Stimulated activated CD4-positive, alpha-beta T cell treated with anti-CD3 and anti-CD28 coated beads, Interleukin-2, amount 100 ng/mL, for 24 hours (primary cell): ENCODE measurements at regions not wholly inside any gene's neighbourhood (a gene's known extent, or its start where the extent isn't known, plus 50 kb on each side); places are given as distances from the start of the nearest gene placed in this dataset.
"Not testable (repeated sequence)": the region's sequence is repeated elsewhere in the genome, so short reads cannot be mapped to it uniquely, and the experiment has no call there.

Experiments
- DNase-seq, 2 donors: peaks; one replicate each; pipeline ENCODE4 v3.0.0-alpha.2; 2020

DNA sequence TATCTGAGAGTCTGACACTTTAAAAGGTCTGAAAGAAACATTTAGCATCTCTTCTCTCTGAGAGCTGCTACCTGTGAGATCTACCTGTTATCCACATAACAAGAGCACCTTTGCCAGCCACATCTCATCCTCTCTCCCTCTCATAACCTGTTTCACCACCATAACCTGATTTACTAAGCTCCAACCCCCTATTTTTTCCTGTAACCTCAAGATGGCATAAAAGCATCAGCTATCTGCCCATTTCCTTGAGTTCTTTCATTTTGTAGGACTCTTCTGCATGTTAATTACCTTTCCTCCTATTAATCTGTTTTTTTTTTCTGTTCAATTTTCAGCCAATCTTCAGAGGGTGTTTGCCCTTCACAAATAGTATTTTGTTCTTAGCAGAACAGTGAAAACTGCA is 136.5 kb upstream of the KCNK1 start:
- no peak for DNase-seq

DNA sequence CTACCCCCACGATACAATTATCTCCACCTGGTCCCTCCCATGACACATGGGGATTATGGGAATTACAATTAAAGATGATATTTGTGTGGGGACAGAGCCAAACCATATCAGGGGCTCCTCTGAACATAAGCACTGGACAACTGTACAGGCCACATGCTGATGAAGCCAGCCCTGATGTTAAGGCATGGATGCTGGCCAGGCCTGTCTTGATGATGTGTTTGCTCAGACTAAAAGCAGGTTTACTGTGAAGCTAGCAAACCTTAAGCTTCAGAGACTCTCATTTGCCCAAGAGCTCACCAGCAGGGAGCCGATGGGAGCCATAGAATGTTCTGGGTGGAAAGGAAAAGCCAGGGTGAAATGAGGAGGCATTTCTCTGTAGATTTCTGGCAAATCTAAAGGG is 135.3 kb upstream of the KCNK1 start:
- no peak for DNase-seq

DNA sequence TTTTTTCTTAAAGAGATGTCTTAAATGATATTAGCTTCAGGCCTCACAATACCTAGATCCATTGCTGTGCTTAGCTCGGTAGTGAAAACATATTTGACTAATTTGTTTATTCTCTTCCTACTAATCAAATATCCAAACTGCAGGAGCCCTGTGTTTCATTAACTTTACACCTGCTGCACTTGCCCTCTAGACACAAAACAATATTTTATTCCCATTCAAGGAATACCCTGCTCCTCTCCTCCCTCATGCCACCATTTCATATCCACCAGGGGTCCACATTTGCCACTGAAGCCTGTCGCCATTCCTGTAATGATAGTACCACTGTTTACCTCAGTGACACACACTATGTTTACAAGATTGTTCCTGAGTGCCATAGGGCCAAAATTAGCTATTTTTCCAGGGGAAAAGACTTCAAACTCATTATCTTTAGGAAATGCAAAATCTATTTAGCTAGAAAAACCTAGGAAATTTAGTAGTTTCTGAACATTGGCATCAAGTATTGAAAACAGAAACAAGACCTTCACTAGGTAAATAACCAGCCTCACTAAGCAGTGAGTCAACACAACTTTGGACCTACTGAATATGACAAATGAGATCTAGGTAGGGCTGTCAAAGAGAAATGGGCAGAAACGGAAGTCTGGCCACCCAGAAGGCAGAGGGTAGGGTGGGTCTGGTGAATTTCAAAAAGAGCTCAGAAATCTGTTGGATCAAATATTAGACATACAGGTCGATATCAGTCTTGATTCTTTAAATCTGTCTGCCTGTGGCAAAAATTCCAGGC is 134.6 kb upstream of the KCNK1 start:
- no peak for DNase-seq

DNA sequence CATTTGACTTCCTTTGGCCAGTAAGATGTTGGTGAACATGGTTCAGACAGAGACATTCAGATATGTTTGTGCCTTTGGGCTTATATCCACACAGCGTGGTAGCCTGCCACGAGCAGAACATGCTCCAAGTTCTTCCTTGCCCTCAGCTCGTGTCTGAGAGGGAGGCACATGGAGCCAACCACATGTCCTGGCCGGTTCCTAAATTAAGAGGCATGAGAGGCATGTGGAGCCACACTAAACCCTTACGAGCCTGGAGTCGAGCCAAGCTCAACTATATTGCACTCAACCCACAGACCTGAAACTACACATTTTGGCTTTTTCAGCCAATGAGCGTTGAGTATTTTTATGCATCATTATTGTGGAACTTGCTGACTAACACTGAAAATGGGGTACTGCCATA is 133.7 kb upstream of the KCNK1 start:
- no peak for DNase-seq

DNA sequence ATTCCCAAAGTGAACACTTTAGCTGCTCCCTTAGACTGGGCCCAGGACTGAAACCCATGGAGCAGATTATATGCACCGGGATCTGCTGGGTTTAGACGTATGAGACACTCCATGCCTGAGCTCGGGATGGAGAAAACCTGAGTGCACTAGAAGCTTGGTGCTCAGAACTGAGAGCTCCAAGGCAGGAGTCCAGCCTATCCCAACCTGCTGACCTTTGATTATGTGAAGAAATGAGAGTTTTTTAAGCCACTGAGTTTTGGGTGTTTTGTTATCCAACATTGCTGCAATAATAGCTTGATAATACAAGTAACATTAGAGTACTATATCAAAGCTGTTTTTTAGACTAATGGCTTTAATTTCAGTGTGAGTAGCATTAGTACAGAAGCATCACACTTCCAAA is 131.5 kb upstream of the KCNK1 start:
- no peak for DNase-seq

DNA sequence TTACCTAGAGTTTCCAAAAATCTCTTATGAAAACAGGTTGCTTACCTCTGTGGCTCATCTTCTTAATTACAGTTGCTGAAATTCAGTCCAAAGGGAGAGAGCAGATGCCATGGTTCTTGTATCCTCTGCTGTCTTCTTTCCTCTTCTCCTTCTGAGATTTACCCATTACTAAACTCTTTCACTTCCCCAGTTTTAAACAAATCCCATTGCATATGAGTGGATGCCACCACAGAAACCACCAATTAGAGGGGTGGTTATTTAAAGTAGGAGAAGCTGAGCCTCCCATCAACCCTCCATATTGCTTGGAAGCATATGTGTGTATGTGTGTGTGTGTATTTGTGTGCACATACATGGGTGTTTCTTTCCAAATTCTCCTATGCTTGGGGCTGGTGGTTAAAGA is 128.5 kb upstream of the KCNK1 start:
- DNase-seq, result no peak

DNA sequence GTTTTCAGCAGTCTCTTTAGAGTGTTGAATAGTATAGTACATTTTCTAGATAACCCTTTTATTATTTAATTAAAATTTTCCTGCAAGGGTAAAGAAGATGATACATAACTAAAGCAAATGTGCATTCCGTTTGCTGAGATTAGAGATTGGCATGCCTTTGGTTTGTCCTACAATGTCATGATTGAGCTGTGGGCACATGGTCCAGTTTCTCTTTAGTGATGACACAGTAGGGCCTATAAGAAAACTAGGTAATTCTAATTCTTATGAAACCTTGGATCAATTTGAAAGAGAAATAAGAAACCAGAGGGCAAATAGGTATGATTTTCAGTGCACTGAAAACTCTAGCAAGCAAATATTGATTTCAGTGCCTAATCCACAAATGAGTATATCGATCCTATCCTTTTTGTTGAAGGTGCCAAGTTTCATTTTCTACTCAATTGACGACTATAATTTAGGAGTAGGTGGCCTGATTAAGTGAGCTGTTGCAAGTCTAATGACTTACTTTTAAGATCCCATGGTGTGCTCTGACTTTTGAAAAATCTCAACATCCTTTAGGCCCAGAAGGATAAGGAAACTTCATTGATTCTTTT is 128.0 kb upstream of the KCNK1 start:
- DNase-seq, result no peak

DNA sequence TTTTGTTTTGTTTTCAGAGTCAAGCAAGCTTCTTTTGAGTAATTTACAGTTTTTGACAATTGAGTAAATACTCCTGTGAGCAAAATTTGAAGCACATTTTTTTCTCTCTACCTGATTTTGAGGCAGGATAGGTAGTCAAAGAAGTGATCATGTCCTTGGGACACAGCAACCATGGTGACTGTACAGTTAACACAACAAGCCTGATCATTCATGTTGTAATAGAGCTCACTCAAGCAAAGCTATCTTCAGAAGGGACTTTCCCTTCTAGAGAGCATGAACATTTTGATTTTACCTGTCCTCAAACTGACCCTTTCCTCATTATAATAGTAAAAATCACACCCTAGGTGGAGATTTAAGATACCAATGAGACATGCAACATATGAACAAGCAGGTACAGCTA is 126.5 kb upstream of the KCNK1 start:
- DNase-seq, result no peak

DNA sequence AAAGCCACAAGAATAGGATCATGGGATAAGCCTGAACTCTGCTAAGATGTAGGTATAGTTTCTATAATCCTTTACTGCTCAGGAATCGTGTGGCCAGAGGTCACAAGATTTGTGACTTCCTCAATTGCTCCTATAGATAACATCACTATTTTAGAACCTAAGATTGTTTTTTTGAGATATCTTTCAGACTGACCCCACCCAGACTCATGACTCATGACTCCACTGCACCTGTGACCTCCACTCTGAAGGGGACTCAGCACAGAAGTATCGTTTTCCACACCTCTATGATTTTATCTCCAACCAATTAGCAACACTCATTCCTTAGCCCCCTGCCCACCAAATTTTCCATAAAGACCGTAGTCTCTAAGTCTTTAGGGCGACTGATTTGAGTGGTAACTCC is 124.5 kb upstream of the KCNK1 start:
- DNase-seq, result no peak

DNA sequence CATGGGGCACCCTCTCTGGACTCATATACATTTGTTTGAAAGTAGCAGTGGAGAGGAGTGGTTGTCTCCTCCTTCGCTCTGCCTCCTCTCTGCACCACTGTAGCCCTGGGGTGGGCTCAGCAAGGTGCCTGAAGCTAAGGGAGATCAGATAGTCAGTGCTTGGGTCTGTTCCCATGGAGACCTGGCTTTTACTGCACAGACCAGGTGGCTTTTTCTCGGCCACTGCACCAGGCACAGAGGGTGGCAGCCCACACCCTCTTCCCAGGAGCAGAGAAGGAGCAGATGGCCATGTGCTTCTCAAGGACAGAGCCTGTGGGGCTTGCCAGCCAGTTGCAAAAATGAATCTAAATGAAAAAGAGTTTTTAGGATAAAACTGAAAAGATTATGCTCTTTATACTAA is 123.4 kb upstream of the KCNK1 start:
- DNase-seq, result no peak

DNA sequence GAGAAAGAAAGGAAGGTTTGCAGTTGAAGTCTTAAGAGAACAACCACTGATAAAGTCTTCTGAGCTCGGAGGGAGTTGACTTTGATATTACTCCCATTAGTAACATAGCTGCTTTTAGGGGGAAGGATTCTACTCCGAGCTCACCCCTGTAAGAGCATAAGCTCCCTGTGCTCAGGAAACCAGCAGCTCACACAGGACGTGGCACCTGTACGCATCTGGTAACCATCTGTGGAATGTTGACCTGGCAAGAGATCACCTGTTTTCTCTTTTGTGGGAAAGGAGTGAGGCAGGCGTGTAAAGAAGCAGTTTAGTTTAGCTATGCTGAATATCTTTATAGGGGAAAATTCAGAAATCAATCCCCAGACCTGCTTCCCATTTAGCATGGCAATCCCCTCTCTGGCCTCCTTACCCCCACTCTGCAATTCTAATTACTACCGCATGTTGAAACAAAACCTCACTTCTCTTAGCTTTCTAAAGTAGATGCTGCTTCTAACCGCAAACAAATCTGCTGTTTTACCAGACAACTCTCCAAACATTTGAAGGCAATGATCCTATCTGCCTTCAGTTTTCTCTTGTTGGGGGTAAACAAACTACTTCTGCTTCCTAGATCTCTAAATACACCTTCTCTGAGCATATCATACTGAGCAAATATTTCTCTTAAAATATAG is 121.8 kb upstream of the KCNK1 start:
- no peak for DNase-seq

DNA sequence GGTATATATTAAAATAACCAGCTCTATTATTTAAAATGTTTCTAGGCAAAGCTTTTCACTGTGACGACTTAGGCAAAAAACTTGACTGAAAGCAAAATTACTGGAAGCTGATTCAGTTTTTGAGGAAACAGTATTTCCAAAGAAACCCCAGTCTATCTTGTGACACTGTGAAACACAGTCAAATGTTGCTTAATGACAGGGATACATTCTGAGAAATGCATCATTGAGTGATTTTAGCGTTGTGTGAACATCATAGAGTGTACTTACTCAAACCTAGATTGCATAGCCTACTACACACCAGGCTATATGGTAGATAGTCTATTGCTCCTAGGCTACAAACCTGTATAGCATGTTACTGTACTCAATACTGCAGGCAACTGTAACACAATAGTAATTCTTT is 116.9 kb upstream of the KCNK1 start:
- no peak for DNase-seq

DNA sequence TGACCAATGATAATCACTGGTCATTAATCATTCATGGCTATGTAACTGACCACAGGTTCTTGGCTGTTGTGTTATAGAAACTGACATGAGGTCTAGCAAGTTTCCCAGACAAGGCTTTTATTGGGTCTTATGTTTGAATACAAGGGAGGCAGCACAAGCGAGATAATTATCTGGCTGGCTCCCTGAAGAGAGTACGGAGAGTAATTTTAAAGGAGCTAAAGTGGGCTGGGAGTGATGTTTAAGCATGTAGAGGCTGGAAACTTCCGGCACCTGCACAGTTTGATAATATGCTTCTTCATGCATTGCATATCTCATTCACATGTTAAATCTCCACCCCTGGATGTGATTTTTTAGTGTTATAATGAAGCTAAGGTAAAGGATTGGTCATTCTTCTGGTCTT is 116.2 kb upstream of the KCNK1 start:
- no peak for DNase-seq

DNA sequence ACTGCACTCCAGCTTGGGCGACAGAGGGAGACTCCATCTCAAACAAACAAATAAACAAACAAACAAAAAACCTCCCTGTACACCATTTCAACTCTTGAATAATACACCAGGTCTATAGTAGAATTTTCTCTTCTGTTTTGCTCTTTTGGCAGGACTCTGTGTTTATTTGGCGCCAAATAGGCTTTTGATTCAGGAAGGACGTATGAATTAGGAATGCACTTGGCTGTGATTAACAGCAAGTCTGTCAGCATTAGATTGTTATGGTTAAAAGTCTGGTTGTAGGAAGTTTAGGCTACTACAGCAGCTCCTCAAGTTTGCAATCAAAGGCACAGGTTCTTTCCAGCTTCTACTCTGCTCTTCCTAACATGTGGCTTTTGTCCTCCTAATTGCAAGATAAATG is 113.8 kb upstream of the KCNK1 start:
- no peak for DNase-seq

DNA sequence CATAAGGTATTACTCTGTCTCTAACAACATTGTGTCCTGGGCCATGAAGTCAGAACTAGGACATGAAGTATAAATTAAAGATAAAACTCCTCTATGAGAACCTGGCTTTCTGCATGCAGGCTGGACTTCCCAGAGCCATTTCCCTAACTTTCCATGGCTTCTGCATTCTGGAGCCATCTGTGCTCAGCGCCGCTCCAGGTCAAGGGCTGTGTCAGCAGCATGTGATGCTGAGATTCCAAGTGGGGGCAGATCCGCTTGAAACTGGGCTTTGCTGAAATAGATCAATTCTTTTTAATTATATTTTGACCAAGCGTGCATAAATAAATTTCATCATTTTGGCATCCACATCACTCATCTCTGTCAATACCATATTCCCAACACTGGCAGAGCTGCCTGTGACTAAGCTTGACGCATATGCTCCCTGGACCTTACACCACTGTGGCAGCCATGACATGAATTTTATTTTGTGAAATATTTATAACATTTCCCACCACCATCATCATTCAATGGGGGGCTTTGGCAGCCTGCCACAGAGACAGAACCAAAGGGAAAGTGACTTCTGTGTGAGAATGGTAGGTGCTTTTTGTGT is 110.4 kb upstream of the KCNK1 start:
- DNase-seq, result no peak

DNA sequence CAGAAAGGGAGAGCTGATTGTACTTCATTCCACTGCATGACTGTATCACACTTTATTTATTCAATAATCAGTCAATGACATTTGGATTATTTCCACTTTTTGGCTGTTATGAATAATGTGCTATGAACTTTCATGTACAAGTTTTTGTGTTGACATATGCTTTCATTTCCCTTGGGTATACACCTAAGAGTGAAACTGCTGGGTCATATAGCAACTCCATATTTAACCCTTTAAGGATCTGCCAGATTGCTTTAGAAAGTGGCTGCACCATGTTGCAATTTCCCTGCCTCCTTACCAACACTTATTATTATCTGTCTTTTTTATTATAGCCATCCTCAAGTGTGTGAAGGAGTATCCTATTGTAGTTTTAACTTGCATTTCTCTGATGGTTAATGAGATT is 108.8 kb upstream of the KCNK1 start:
- no peak for DNase-seq

DNA sequence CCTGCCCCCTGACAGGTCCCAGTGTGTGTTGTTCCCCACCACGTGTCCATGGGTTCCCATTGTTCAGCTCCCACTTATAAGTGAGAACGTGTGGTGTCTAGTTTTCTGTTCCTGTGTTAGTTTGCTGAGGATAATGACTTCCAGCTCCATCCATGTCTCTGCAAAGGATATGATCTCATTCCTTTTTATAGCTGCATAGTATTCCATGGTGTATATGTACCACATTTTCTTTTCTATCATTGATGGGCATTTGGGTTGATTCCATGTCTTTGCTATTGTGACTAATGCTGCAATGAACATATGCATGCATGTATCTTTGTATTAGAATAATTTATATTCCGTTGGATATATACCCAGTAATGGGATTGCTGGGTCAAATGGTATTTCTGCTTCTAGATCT is 108.0 kb upstream of the KCNK1 start:
- not testable (repeated sequence) for DNase-seq

DNA sequence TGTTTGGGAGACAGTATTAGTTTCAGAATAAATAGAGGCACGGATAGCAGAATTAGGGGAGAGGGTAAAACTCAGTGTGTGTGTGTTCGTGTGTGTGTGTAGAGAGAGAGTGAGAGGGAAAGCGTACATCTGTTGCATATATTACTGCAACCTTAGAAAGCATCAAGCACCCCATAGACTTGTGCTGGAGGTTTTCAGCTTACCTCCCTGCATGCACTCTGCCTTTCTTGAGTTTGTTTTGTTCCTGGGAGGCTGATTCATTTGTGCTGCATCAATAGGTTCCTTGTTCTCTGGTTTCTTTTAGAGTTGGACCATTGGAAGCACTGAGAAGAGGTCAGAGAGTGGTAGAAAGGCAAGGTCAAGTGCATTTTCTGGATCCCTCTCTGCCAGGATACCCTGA is 104.4 kb upstream of the KCNK1 start:
- no peak for DNase-seq

DNA sequence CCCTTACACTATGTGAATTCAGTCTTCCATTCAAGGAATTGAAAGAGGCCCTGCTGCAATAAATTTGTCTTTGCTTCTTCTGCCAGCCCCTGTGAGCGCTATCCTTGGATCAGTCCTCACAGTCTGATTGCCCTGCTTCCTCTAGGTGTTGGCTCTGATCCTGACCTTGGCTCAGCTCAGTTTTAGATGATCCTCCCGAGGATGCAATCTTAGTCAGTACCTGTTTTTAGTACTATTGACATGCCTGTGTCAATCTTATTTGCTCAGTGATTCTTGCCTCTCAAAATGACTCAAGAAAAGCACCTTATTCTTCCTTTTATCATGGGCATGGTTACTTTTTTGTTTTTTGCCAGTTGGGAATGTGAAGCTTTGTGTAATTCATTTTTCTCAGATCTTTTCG is 101.4 kb upstream of the KCNK1 start:
- no peak for DNase-seq

DNA sequence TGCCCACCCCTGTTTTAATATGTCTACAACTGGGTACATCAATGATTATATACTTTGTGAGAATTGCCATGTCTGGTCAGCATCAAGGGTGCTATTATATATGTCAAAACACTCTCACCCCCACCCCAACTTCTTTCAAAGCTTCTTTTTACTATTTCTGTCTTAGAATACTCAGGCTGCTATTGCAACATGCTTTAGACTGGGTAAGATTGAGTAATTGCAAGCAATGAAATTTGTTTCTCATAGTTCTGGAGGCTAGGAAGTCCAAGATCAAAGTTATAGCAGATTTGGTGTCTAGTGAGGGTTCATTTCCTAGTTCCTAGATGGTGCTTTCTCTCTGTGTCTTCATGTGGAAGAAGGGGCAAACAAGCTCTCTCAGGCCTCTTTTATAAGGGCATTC is 100.5 kb upstream of the KCNK1 start:
- DNase-seq, result no peak

DNA sequence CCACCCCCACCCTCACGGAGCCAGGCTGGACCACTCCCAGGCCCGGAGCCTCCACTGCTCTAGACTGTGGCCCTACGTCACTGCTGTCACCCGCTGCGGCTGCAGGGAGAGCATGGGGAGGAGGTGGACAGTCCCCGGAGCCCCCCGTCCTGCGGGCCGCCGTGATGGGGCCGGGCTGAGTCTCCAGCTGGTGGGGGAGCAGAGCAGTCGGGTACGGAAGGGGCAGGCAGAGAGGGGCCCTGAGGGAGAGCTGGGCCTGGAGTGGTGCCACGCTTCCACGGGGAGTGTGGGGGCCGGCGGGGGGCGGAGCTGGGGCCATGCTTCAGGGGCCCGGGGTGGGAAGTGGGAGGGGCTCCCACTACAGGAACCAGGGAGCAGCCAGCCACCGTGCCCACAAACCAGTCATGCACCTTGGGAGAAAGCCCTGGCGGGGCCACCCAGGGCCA is 98.9 kb upstream of the KCNK1 start:
- DNase-seq, result no peak

DNA sequence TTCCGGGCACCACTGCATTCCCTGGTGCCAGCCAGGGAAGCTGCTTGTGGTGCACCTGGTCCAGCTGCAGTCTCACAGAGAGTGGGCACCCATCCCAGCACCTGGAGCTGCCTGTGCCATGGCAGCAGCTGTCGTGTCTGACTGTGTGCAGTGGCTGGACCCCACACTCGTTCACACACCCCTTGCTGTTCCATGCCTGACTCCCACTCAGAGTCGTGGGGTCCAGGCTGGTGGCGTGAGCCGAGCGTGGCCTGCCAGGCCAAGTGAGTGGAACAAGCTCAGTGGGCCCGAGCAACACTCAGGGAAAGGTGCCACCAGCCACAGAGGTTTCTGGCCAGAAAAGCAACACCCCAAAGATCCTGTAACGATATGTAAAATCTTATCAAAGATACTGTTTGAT is 97.2 kb upstream of the KCNK1 start:
- DNase-seq, result no peak

DNA sequence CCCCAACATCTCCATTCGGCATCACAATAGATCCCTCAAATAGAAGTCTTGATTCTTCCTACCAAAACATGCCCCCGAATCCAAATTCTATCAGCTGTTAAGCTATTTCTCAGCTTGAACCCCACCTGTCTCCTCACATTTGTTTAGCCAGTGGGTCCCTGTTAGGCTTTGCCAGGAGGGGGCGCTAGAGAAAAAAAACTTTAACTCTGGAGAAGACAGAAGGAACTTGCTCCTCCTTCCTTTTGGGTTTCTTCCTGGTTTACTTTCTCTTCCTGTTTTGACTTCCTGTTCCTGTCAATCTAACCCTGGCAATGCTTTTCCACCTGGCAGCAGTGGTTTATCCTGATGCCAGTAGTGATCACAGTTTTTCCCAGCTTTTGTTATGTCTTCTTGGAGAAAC is 95.6 kb upstream of the KCNK1 start:
- peak; percentile 29 to 37 for DNase-seq
